HEK293 (cell line): ENCODE measurements at regions not wholly inside any gene's neighbourhood (a gene's known extent, or its start where the extent isn't known, plus 50 kb on each side); places are given as distances from the start of the nearest gene placed in this dataset.

Experiments used
- CTCF ChIA-PET: fragments of 350-600 bp; formaldehyde crosslinking; extraction: SDS; loops from one replicate; lab custom pipeline; 2021; ENCODE audit warnings: antibody characterized with exemption; lab: Yijun Ruan, JAX
- POLR2A ChIA-PET: fragments of 300-600 bp; formaldehyde crosslinking; extraction: SDS; loops from one replicate; lab custom pipeline; 2020; ENCODE audit warnings: antibody characterized with exemption, inconsistent platforms; lab: Yijun Ruan, JAX
- H3K27ac ChIP-seq: fragments of 200-500 bp; sonication (Bioruptor generic); 2 replicates; pipeline ENCODE4 v1.5.1; 2014; ENCODE audit warnings: low read depth, low read length, control low read depth, inconsistent platforms; ENCODE audit errors: extremely low read depth
- H3K36me3 ChIP-seq, 2 experiments: fragments of 200-500 bp in 1 of 2; sonication (Bioruptor generic) in 1 of 2; 1 replicate in 1 of 2; 2 replicates in 1 of 2; pipeline ENCODE4 v1.5.1; 2014 to 2017; ENCODE audit warnings: inconsistent platforms in 2 of 2, low read length in 2 of 2; ENCODE audit not compliant: control insufficient read depth in 2 of 2, insufficient read depth in 1 of 2
- H3K4me1 ChIP-seq: fragments of 200-500 bp; sonication (Bioruptor generic); 2 replicates; pipeline ENCODE4 v1.5.1; 2014; ENCODE audit warnings: mild to moderate bottlenecking, low read length, inconsistent platforms; ENCODE audit not compliant: control insufficient read depth, insufficient read depth
- H3K4me3 ChIP-seq: 2 replicates; pipeline ENCODE4 v1.5.1; 2011; ENCODE audit warnings: low read depth, mild to moderate bottlenecking, control low read depth, low read length, moderate library complexity
- H3K9me3 ChIP-seq: fragments of 200-500 bp; sonication (Bioruptor generic); 2 replicates; pipeline ENCODE4 v1.5.1; 2014; ENCODE audit warnings: low read depth, low read length, inconsistent platforms; ENCODE audit not compliant: control insufficient read depth, insufficient read depth
- GLIS1 ChIP-seq: fragments of 450-650 bp; formaldehyde crosslinking; IDR thresholded peaks from 2 replicates; pipeline ENCODE4 v1.5.1; 2016; ENCODE audit warnings: missing biosample characterization, missing genetic modification characterization
- PRDM2 ChIP-seq: fragments of 450-650 bp; formaldehyde crosslinking; IDR thresholded peaks from 2 replicates; pipeline ENCODE4 v1.5.1; 2016; ENCODE audit warnings: missing biosample characterization, missing genetic modification characterization, borderline replicate concordance
- ZBTB10 ChIP-seq: fragments of 450-650 bp; formaldehyde crosslinking; IDR thresholded peaks from 2 replicates; pipeline ENCODE4 v1.5.1; 2016; ENCODE audit warnings: missing biosample characterization, missing genetic modification characterization
- ZBTB49 ChIP-seq: fragments of 450-650 bp; formaldehyde crosslinking; IDR thresholded peaks from 2 replicates; pipeline ENCODE4 v1.5.1; 2016; ENCODE audit warnings: missing biosample characterization, missing genetic modification characterization, low read depth
- ZNF121 ChIP-seq: fragments of 450-650 bp; formaldehyde crosslinking; IDR thresholded peaks from 2 replicates; pipeline ENCODE4 v1.5.1; 2016; ENCODE audit warnings: missing biosample characterization, missing genetic modification characterization
- ZNF26 ChIP-seq: fragments of 450-650 bp; formaldehyde crosslinking; IDR thresholded peaks from 2 replicates; pipeline ENCODE4 v1.5.1; 2016; ENCODE audit warnings: missing biosample characterization, missing genetic modification characterization
- ZNF280C ChIP-seq: fragments of 450-650 bp; formaldehyde crosslinking; IDR thresholded peaks from 2 replicates; pipeline ENCODE4 v1.5.1; 2016; ENCODE audit warnings: missing biosample characterization, missing genetic modification characterization
- ZNF488 ChIP-seq: fragments of 450-650 bp; formaldehyde crosslinking; IDR thresholded peaks from 2 replicates; pipeline ENCODE4 v1.5.1; 2016; ENCODE audit warnings: missing biosample characterization, missing genetic modification characterization
- ZNF624 ChIP-seq: fragments of 450-650 bp; formaldehyde crosslinking; IDR thresholded peaks from 2 replicates; pipeline ENCODE4 v1.5.1; 2017; ENCODE audit warnings: missing biosample characterization, missing genetic modification characterization
- ZNF692 ChIP-seq: fragments of 450-650 bp; formaldehyde crosslinking; IDR thresholded peaks from 2 replicates; pipeline ENCODE4 v1.5.1; 2016; ENCODE audit warnings: missing biosample characterization, missing genetic modification characterization
- ZNF701 ChIP-seq: fragments of 450-650 bp; formaldehyde crosslinking; IDR thresholded peaks from 2 replicates; pipeline ENCODE4 v1.5.1; 2016; ENCODE audit warnings: missing biosample characterization, missing genetic modification characterization

- Histone ChIP-seq H3K36me3 (no peaks in the 10 kb centered on the region), H3K27ac (no peak overlapping the region), H3K4me3 (no peak overlapping the region), H3K9me3 (no peaks in the 10 kb centered on the region), H3K4me1 (no peaks in the 10 kb centered on the region)
- ChIA-PET CTCF (no interaction called here), POLR2A (no interaction called here)
- TF ChIP-seq ZNF26 (no peak), ZNF701 (tag by site-specific recombination) (no peak), ZNF624 (tag by site-specific recombination) (no peak), ZBTB10 (tag by site-specific recombination) (no peak), ZBTB49 (tag by site-specific recombination) (no peak), ZNF692 (no peak), ZNF488 (tag by site-specific recombination) (no peak)
Measured at GRCh38 chr5:85293145-85293785, 908.6 kb upstream of the EDIL3 start.

GRCh38 chr5:85304524-85304923 lies 919.8 kb upstream of the EDIL3 start:
- CTCF ChIA-PET: no interaction called here
- POLR2A ChIA-PET: no interaction called here
- Histone ChIP-seq H3K4me1 (no peaks in the 10 kb centered on the region), H3K4me3 (no peak overlapping the region), H3K36me3 (no peaks in the 10 kb centered on the region), H3K9me3 (no peaks in the 10 kb centered on the region)
- TF ChIP-seq ZNF280C (tag by site-specific recombination) (no peak), PRDM2 (tag by site-specific recombination) (no peak), ZNF121 (no peak), GLIS1 (tag by site-specific recombination) (no peak)
- TF ChIP-seq, all 188 proteins: peak for 0
- no peak overlapping the region for H3K27ac ChIP-seq
